Occipital lobe (tissue), 1 donor: ENCODE measurements at regions not wholly inside any gene's neighbourhood (a gene's known extent, or its start where the extent isn't known, plus 50 kb on each side); places are given as distances from the start of the nearest gene placed in this dataset.

Source experiments
- DNase-seq: peaks from one replicate; lab custom pipeline; 2025; lab: John Stamatoyannopoulos, UW

GRCh38 chr7:118298771-118299170, 74.3 kb downstream of the ANKRD7 start:
- no peak for DNase-seq

GRCh38 chr7:118300177-118300576, 75.7 kb downstream of the ANKRD7 start:
- no peak for DNase-seq

- no peak for DNase-seq
These were observed 79.6 kb downstream of the ANKRD7 start for GRCh38 chr7:118304100-118304499.

- no peak for DNase-seq
These were observed 81.2 kb downstream of the ANKRD7 start for GRCh38 chr7:118305671-118306070.

- no peak for DNase-seq
These were observed 82.3 kb downstream of the ANKRD7 start for GRCh38 chr7:118306771-118307170.

- DNase-seq = no peak
These were observed 86.8 kb downstream of the ANKRD7 start for GRCh38 chr7:118311121-118311836.

GRCh38 chr7:118312051-118312450, 87.5 kb downstream of the ANKRD7 start:
- no peak for DNase-seq

GRCh38 chr7:118312966-118313365, 88.5 kb downstream of the ANKRD7 start:
- no peak for DNase-seq

- DNase-seq = no peak
These were observed 100.4 kb downstream of the ANKRD7 start for GRCh38 chr7:118324790-118325449.

GRCh38 chr7:118325450-118325808, 100.9 kb downstream of the ANKRD7 start:
- no peak for DNase-seq

- DNase-seq = no peak
These were observed 102.7 kb downstream of the ANKRD7 start for GRCh38 chr7:118327174-118327573.

- no peak for DNase-seq
These were observed 104.2 kb downstream of the ANKRD7 start for GRCh38 chr7:118328505-118329211.

GRCh38 chr7:118330388-118330787, 105.9 kb downstream of the ANKRD7 start:
- DNase-seq = no peak

GRCh38 chr7:118346748-118347147, 122.2 kb downstream of the ANKRD7 start:
- DNase-seq = no peak

- DNase-seq = no peak
These were observed 125.1 kb downstream of the ANKRD7 start for GRCh38 chr7:118349604-118350003.

- no peak for DNase-seq
These were observed 125.8 kb downstream of the ANKRD7 start for GRCh38 chr7:118350260-118350659.

- no peak for DNase-seq
These were observed 128.5 kb downstream of the ANKRD7 start for GRCh38 chr7:118352867-118353453.

GRCh38 chr7:118366363-118366762, 141.9 kb downstream of the ANKRD7 start:
- no peak for DNase-seq

GRCh38 chr7:118368958-118369357, 144.5 kb downstream of the ANKRD7 start:
- no peak for DNase-seq

GRCh38 chr7:118369987-118370386, 145.5 kb downstream of the ANKRD7 start:
- DNase-seq = no peak

GRCh38 chr7:118372530-118372929, 148.0 kb downstream of the ANKRD7 start:
- no peak for DNase-seq

- no peak for DNase-seq
These were observed 165.1 kb downstream of the ANKRD7 start for GRCh38 chr7:118389629-118390028.
